ENCODE measurements at regions not wholly inside any gene's neighbourhood (a gene's known extent, or its start where the extent isn't known, plus 50 kb on each side); places are given as distances from the start of the nearest gene placed in this dataset.

DNA sequence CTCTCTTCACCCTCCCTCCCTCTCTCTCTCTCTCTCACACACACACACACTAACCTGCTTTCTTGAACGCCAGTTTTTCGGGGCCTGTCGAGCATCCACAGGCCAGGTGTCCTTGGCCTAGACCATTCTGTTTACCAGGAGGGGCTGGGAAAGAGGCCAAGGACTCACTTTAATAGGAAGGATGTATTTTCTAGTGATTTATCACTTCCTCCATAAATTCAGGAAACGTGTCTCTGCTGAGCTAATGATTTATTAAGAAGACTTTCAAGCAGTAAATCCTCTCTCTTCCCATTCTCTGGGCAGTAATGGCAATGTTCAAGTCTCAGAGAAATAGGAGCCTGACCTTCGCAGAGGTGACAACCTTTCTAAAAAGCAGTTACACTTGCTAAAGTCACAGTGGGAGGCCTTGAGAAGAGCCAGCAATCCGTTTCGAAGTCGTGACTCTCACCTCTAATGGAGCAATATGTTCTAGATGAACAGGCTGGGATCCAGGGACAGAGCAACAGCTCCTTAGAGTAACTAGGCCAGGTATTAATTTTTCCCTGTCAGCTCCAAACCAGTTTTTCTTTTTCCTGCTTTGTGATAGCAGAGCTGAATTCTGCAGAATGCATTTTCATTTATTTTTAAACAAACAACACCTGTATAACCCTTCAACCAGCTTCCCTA, 1357.5 kb upstream of the SORCS1 start:
- CTCF ChIA-PET, result no interaction called here
- Histone ChIP-seq H3K36me3 (ENCODE audit: low read depth, low read length) (no peaks in the 10 kb centered on the region), H2AFZ (ENCODE audit: low read length) (no peak overlapping the region), H3K4me3 (ENCODE audit: low read length) (no peak overlapping the region), H3F3A (ENCODE audit: low read length, unreplicated experiment) (peaks cover 9% of the 10 kb centered on the region), H3K9ac (ENCODE audit: low read length) (peak overlapping the region; percentile 61), H3K9me2 (replicated peaks; ENCODE audit: low read length) (no peaks in the 10 kb centered on the region), H3K27me3 (ENCODE audit: low read length) (no peaks in the 10 kb centered on the region), H3K9me3 (ENCODE audit: low read length) (no peaks in the 10 kb centered on the region), H3K4me1 (ENCODE audit: insufficient read depth, low read length) (peaks cover 33% of the 10 kb centered on the region), H3K79me2 (ENCODE audit: low read length) (no peaks in the 10 kb centered on the region), H3K4me2 (ENCODE audit: low read length) (peak overlapping the region; percentile 50), H4K20me1 (ENCODE audit: low read length) (no peaks in the 10 kb centered on the region), H3K27ac (ENCODE audit: low read length) (peak overlapping the region; percentile 93)
- POLR2A ChIA-PET (ENCODE audit: unreplicated experiment), result no interaction called here
- intact Hi-C loops (cut with micrococcal nuclease), result no loop called here
- BruUV-seq (replicated peaks), result no TSS peak
- DNase-seq, result peak; percentile 67
- TF ChIP-seq EZH2phosphoT487 (IDR thresholded peaks at IDR 0.05; ENCODE audit: borderline replicate concordance, low read length), result no peak
- TF ChIP-seq, protein P1, sequence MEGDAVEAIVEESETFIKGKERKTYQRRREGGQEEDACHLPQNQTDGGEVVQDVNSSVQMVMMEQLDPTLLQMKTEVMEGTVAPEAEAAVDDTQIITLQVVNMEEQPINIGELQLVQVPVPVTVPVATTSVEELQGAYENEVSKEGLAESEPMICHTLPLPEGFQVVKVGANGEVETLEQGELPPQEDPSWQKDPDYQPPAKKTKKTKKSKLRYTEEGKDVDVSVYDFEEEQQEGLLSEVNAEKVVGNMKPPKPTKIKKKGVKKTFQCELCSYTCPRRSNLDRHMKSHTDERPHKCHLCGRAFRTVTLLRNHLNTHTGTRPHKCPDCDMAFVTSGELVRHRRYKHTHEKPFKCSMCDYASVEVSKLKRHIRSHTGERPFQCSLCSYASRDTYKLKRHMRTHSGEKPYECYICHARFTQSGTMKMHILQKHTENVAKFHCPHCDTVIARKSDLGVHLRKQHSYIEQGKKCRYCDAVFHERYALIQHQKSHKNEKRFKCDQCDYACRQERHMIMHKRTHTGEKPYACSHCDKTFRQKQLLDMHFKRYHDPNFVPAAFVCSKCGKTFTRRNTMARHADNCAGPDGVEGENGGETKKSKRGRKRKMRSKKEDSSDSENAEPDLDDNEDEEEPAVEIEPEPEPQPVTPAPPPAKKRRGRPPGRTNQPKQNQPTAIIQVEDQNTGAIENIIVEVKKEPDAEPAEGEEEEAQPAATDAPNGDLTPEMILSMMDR (conservative IDR thresholded peaks at IDR 0.05; ENCODE audit: low read depth, low read length), result no peak
- TF ChIP-seq EZH2 (IDR thresholded peaks at IDR 0.05; ENCODE audit: low read length, unreplicated experiment), result no peak
- ATAC-seq, result peak; percentile 58

DNA sequence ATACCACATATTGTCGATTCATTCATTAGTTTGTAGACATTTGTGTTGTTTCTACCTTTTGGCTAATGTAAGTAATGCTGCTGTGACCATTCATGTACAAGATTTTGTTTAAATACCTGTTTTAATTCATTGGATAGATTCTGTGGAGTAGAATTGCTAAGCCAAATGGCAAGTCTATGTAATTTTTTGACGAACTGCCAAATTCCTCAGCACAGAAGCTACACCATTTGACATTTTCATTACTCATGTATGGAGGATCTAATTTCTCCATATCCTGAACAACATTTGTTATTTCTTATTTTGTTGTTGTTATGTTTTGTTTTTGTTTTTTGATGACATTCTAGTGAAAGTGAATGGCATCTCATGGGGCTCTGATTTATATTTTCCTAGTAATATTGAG, 1351.3 kb upstream of the SORCS1 start:
- Histone ChIP-seq H3K4me1 (ENCODE audit: insufficient read depth, low read length) (no peaks in the 10 kb centered on the region), H2AFZ (ENCODE audit: low read length) (no peak overlapping the region), H3K4me3 (ENCODE audit: low read length) (no peak overlapping the region), H3K9me3 (ENCODE audit: low read length) (no peaks in the 10 kb centered on the region), H3K27ac (ENCODE audit: low read length) (no peak overlapping the region), H3K36me3 (ENCODE audit: low read depth, low read length) (no peaks in the 10 kb centered on the region), H3K4me2 (ENCODE audit: low read length) (no peak overlapping the region), H3K9ac (ENCODE audit: low read length) (no peak overlapping the region), H3K79me2 (ENCODE audit: low read length) (no peaks in the 10 kb centered on the region), H3F3A (ENCODE audit: low read length, unreplicated experiment) (no peaks in the 10 kb centered on the region), H3K27me3 (ENCODE audit: low read length) (no peaks in the 10 kb centered on the region), H3K9me2 (replicated peaks; ENCODE audit: low read length) (no peaks in the 10 kb centered on the region), H4K20me1 (ENCODE audit: low read length) (no peaks in the 10 kb centered on the region)
- no TSS peak for BruUV-seq (replicated peaks)
- no peak for TF ChIP-seq EZH2phosphoT487 (IDR thresholded peaks at IDR 0.05; ENCODE audit: borderline replicate concordance, low read length)
- DNase-seq (peak; percentile 15), ATAC-seq (no peak)
- ChIA-PET CTCF (no interaction called here), POLR2A (ENCODE audit: unreplicated experiment) (no interaction called here)
- intact Hi-C loops (cut with micrococcal nuclease), result no loop called here

DNA sequence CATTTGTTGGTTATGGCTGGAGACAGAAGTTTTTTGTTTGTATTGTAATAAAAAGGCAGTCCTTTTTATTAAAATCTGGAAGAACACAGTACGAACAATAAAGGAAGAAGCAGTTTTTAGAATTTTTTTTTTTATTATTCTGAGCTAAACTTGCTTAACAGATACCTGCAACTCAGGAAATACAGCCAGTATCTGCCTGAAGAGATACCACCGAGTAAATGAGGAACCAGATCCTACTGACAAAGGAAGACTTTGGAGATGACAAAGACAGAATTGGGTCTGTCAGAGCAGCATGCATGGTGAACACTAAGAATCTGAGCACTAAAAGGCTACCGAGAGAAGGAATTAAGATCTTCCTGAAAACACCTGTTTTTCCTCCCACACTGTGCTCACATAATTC, 1335.9 kb upstream of the SORCS1 start:
- Histone ChIP-seq H3K27me3 (ENCODE audit: low read length) (no peaks in the 10 kb centered on the region), H2AFZ (ENCODE audit: low read length) (no peak overlapping the region), H3K9me2 (replicated peaks; ENCODE audit: low read length) (no peaks in the 10 kb centered on the region), H3F3A (ENCODE audit: low read length, unreplicated experiment) (no peaks in the 10 kb centered on the region), H3K79me2 (ENCODE audit: low read length) (no peaks in the 10 kb centered on the region), H3K27ac (ENCODE audit: low read length) (no peak overlapping the region), H3K4me1 (ENCODE audit: insufficient read depth, low read length) (0 out of 2 replicates have a peak, but pooled peaks cover 5% of the 10 kb centered on the region), H4K20me1 (ENCODE audit: low read length) (no peaks in the 10 kb centered on the region), H3K9me3 (ENCODE audit: low read length) (no peaks in the 10 kb centered on the region), H3K9ac (ENCODE audit: low read length) (no peak overlapping the region), H3K4me3 (ENCODE audit: low read length) (no peak overlapping the region), H3K4me2 (ENCODE audit: low read length) (no peak overlapping the region), H3K36me3 (ENCODE audit: low read depth, low read length) (no peaks in the 10 kb centered on the region)
- ChIA-PET POLR2A (ENCODE audit: unreplicated experiment) (no interaction called here), CTCF (no interaction called here)
- no peak for ATAC-seq
- no peak for DNase-seq
- no TSS peak for BruUV-seq (replicated peaks)
- intact Hi-C loops (cut with micrococcal nuclease), result no loop called here
- no peak for TF ChIP-seq EZH2 (IDR thresholded peaks at IDR 0.05; ENCODE audit: low read length, unreplicated experiment)
- no peak for TF ChIP-seq EZH2phosphoT487 (IDR thresholded peaks at IDR 0.05; ENCODE audit: borderline replicate concordance, low read length)
- TF ChIP-seq, protein P1 (conservative IDR thresholded peaks at IDR 0.05; ENCODE audit: low read depth, low read length), result no peak
